ENCODE measurements at regions not wholly inside any gene's neighbourhood (a gene's known extent, or its start where the extent isn't known, plus 50 kb on each side); places are given as distances from the start of the nearest gene placed in this dataset.
"Not testable (repeated sequence)": the region's sequence is repeated elsewhere in the genome, so short reads cannot be mapped to it uniquely, and the experiment has no call there.

GRCh38 chr13:18702464-18703247 lies 479.0 kb downstream of the TUBA3C start:
- H3K9me3 ChIP-seq (ENCODE audit: control insufficient read depth, low read length); DNase-seq; H3K27ac ChIP-seq (ENCODE audit: low read length); H3K4me1 ChIP-seq (ENCODE audit: control insufficient read depth, insufficient read depth, low read length); intact Hi-C loops (cut with DNase I); H3K4me3 ChIP-seq (ENCODE audit: low read length); H3K27me3 ChIP-seq (ENCODE audit: control insufficient read depth, insufficient read depth): not testable (repeated sequence)
- peak in 1 of 2 donors; percentile 31 for ATAC-seq
- WGBS = 57% methylated on average over 8 of the region's 8 CpGs

- WGBS = 42% methylated on average over 3 of the region's 3 CpGs
Measured at GRCh38 chr13:18698332-18698731, 483.3 kb downstream of the TUBA3C start.

DNA sequence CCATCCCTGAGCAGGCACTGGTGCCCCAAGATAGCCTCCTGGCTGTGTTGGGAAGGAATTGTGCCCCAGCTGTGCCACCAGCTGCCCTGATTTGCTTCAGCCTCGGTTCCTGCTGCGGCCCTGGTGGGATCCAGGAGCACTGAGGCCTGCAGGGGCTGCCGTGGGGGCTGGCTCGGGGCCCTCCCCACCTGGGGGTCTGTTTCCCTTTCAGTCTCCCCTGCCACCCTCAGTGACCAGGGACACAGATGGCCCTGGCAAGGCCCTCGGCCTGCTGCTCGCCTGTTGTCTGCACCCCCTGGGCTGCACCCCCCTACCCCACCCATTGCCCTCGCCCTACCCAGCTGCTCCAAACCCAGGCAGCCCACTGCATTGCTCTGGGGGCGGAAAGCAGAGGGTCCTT lies 483.8 kb downstream of the TUBA3C start:
- whole genome bisulfite sequencing = 68% methylated on average over 8 of the region's 8 CpGs
- H3K27me3 ChIP-seq (ENCODE audit: control insufficient read depth, insufficient read depth); H3K4me1 ChIP-seq (ENCODE audit: control insufficient read depth, insufficient read depth, low read length); H3K9me3 ChIP-seq (ENCODE audit: control insufficient read depth, low read length); H3K4me3 ChIP-seq (ENCODE audit: low read length); ATAC-seq; intact Hi-C loops (cut with DNase I); H3K27ac ChIP-seq (ENCODE audit: low read length): not testable (repeated sequence)
- DNase-seq = peak in 2 of 3 donors; percentile 36 to 42

More at GRCh38 chr13:18698332-18698731, 483.3 kb downstream of the TUBA3C start:
- H3K4me1 ChIP-seq (ENCODE audit: control insufficient read depth, insufficient read depth, low read length); H3K27me3 ChIP-seq (ENCODE audit: control insufficient read depth, insufficient read depth); H3K27ac ChIP-seq (ENCODE audit: low read length); H3K4me3 ChIP-seq (ENCODE audit: low read length); DNase-seq; intact Hi-C loops (cut with DNase I); H3K9me3 ChIP-seq (ENCODE audit: control insufficient read depth, low read length); ATAC-seq: not testable (repeated sequence)

DNA sequence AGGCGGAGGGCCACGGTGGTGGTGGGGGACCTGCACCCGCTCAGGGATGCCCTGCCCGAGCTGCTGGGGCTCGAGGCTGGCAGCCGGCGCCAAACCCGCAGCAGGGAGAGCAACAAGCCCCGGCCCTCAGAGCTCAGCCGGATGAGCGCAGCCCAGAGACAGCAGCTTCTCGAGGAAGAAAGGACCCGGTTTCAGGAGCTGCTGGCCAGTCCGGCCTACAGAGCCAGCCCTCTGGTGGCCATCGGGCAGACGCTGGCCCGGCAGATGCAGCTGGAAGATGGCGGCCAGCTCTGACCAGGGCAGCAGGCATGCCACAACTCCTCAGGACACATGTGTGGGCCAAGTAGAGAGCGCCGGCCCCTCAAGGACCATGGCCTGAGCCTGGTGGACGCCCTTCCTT lies 484.4 kb downstream of the TUBA3C start:
- H3K4me3 ChIP-seq (ENCODE audit: low read length); ATAC-seq: not testable (repeated sequence)
- 86% methylated on average over 21 of the region's 21 CpGs for WGBS

DNA sequence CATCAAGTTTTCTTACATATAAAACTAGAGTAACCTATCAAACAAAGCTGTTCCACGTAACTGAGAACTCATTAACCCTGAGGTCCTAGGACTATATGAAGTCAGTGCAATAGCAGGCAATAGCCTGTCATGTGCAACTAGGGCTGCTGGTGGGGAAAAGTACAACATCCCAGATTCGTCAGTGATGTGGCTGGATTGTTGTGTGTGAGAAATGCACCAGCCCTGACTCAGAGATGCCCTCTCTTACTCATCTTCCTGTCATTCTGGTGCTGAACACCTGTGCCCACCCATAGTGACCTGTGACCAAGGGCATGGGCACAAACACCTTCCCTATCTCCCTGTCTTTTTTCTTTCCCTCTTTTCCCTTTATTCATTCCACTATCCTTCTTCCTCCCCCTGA lies 504.2 kb downstream of the TUBA3C start:
- DNase-seq; H3K27me3 ChIP-seq (ENCODE audit: control insufficient read depth, insufficient read depth); intact Hi-C loops (cut with DNase I); H3K9me3 ChIP-seq (ENCODE audit: control insufficient read depth, low read length); H3K4me3 ChIP-seq (ENCODE audit: low read length); ATAC-seq; H3K27ac ChIP-seq (ENCODE audit: low read length); H3K4me1 ChIP-seq (ENCODE audit: control insufficient read depth, insufficient read depth, low read length): not testable (repeated sequence)
- 37% methylated on average over 2 of the region's 2 CpGs for WGBS

More for the DNA sequence above, 484.4 kb downstream of the TUBA3C start:
- H3K9me3 ChIP-seq (ENCODE audit: control insufficient read depth, low read length); H3K27me3 ChIP-seq (ENCODE audit: control insufficient read depth, insufficient read depth); H3K27ac ChIP-seq (ENCODE audit: low read length); DNase-seq; intact Hi-C loops (cut with DNase I); H3K4me1 ChIP-seq (ENCODE audit: control insufficient read depth, insufficient read depth, low read length): not testable (repeated sequence)

DNA sequence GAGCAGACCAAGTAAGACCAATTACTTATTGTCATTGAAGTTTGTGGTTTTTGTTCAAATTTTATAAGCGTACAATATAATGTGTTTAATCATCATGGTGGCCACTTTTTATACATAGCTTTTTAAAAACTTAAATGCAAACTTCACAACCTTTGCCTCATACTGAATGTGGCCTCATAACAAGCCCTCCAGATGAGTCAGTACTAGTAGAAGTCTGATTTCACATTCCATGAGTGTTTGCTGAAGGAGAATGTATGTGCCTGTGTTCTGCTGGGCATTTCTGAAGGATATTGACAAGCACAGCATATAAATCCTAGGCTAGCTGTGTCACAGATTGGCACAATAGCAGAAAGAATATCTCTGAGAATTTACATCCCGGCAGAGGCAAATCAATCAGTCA lies 506.4 kb downstream of the TUBA3C start:
- 58% methylated on average over 2 of the region's 2 CpGs for WGBS
- ATAC-seq; H3K27ac ChIP-seq (ENCODE audit: low read length); intact Hi-C loops (cut with DNase I); DNase-seq; H3K9me3 ChIP-seq (ENCODE audit: control insufficient read depth, low read length); H3K27me3 ChIP-seq (ENCODE audit: control insufficient read depth, insufficient read depth); H3K4me1 ChIP-seq (ENCODE audit: control insufficient read depth, insufficient read depth, low read length); H3K4me3 ChIP-seq (ENCODE audit: low read length): not testable (repeated sequence)

DNA sequence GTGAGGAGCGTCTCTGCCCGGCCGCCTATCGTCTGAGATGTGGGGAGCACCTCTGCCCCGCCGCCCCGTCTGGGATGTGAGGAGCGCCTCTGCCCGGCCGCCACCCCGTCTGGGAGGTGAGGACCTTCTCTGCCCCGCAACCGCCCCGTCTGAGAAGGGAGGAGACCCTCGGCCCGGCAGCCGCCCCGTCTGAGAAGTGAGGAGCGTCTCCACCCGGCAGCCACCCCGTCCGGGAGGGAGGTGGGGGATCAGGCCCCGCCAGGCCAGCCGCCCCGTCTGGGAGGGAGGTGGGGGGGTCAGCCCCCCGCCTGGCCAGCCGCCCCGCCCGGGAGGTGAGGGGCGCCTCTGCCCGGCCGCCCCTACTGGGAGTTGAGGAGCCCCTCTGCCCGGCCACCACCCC lies 507.8 kb downstream of the TUBA3C start:
- 93% methylated on average over 26 of the region's 33 CpGs for WGBS
- ATAC-seq; H3K27ac ChIP-seq (ENCODE audit: low read length); H3K9me3 ChIP-seq (ENCODE audit: control insufficient read depth, low read length); H3K4me3 ChIP-seq (ENCODE audit: low read length); intact Hi-C loops (cut with DNase I); H3K4me1 ChIP-seq (ENCODE audit: control insufficient read depth, insufficient read depth, low read length); H3K27me3 ChIP-seq (ENCODE audit: control insufficient read depth, insufficient read depth): not testable (repeated sequence)
- peak in 2 of 3 donors; percentile 39 to 56 for DNase-seq

DNA sequence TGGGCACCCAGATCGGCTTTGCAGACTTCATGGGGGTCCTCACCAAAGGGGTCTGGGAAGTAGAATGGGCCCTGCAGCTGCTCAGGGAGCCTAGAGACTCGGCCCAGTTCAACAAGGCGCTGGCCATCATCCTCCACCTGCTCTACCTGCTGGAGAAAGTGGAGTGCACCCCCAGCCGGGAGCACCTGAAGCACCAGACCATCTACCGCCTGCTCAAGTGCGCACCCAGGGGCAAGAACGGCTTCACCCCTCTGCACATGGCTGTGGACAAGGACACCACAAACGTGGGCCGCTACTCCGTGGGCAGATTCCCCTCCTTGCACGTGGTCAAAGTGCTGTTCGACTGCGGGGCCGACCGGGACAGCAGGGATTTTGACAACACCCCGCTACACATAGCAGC lies 515.0 kb downstream of the TUBA3C start:
- H3K4me1 ChIP-seq (ENCODE audit: control insufficient read depth, insufficient read depth, low read length); H3K9me3 ChIP-seq (ENCODE audit: control insufficient read depth, low read length); H3K27me3 ChIP-seq (ENCODE audit: control insufficient read depth, insufficient read depth); ATAC-seq; DNase-seq; H3K4me3 ChIP-seq (ENCODE audit: low read length); intact Hi-C loops (cut with DNase I); H3K27ac ChIP-seq (ENCODE audit: low read length): not testable (repeated sequence)
- WGBS = 87% methylated on average over 16 of the region's 16 CpGs

GRCh38 chr13:18665716-18666115 lies 515.9 kb downstream of the TUBA3C start:
- intact Hi-C loops (cut with DNase I); H3K4me3 ChIP-seq (ENCODE audit: low read length); ATAC-seq; H3K4me1 ChIP-seq (ENCODE audit: control insufficient read depth, insufficient read depth, low read length); H3K27ac ChIP-seq (ENCODE audit: low read length); H3K27me3 ChIP-seq (ENCODE audit: control insufficient read depth, insufficient read depth); H3K9me3 ChIP-seq (ENCODE audit: control insufficient read depth, low read length); DNase-seq: not testable (repeated sequence)
- 86% methylated on average over 11 of the region's 16 CpGs for WGBS

DNA sequence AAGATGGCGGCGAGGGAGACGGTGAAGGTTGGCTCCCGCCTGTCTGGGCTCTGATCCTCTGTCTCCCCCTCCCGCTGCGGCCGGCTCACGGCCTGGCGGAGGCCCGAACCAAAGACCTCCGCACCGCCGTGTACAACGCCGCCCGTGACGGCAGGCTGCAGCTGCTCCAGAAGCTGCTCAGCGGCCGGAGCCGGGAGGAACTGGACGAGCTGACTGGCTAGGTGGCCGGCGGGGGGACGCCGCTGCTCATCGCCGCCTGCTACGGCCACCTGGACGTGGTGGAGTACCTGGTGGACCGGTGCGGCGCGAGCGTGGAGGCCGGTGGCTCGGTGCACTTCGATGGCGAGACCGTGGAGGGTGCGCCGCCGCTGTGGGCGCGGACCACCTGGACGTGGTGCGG lies 516.5 kb downstream of the TUBA3C start:
- 89% methylated on average over 46 of the region's 46 CpGs for WGBS
- H3K27ac ChIP-seq (ENCODE audit: low read length); intact Hi-C loops (cut with DNase I); H3K4me3 ChIP-seq (ENCODE audit: low read length); DNase-seq; H3K9me3 ChIP-seq (ENCODE audit: control insufficient read depth, low read length); ATAC-seq; H3K4me1 ChIP-seq (ENCODE audit: control insufficient read depth, insufficient read depth, low read length); H3K27me3 ChIP-seq (ENCODE audit: control insufficient read depth, insufficient read depth): not testable (repeated sequence)

GRCh38 chr13:18663222-18663621 lies 518.4 kb downstream of the TUBA3C start:
- H3K27ac ChIP-seq (ENCODE audit: low read length); DNase-seq; H3K27me3 ChIP-seq (ENCODE audit: control insufficient read depth, insufficient read depth); intact Hi-C loops (cut with DNase I); H3K9me3 ChIP-seq (ENCODE audit: control insufficient read depth, low read length); H3K4me3 ChIP-seq (ENCODE audit: low read length); H3K4me1 ChIP-seq (ENCODE audit: control insufficient read depth, insufficient read depth, low read length); ATAC-seq: not testable (repeated sequence)
- WGBS = no CpG with 5 or more reads among the region's 1 CpG
